Calu3 (cell line): ENCODE measurements at regions not wholly inside any gene's neighbourhood (a gene's known extent, or its start where the extent isn't known, plus 50 kb on each side); places are given as distances from the start of the nearest gene placed in this dataset.
"Not testable (repeated sequence)": the region's sequence is repeated elsewhere in the genome, so short reads cannot be mapped to it uniquely, and the experiment has no call there.

Experiments
- BruUV-seq: library from RNA; stranded (reverse); fragments of 400-500 nt; replicated peaks from 2 replicates; lab custom pipeline; 2021; lab: Mats Ljungman, UMichigan
- CTCF ChIA-PET: fragments of 300-600 bp; sonication (Branson Sonifier 250); formaldehyde crosslinking; loops from one replicate; lab custom pipeline; 2022; ENCODE audit warnings: antibody characterized with exemption; lab: Charles Lee
- DNase-seq: peaks from one replicate; pipeline ENCODE4 v3.0.0; 2022
- H3K27ac Mint-ChIP-seq: one replicate; pipeline ENCODE4 v1.8.0; 2022; ENCODE audit warnings: mixed read lengths; ENCODE audit not compliant: unreplicated experiment
- H3K27me3 Mint-ChIP-seq: one replicate; pipeline ENCODE4 v1.8.0; 2022; ENCODE audit warnings: mixed read lengths; ENCODE audit not compliant: unreplicated experiment
- H3K36me3 Mint-ChIP-seq: one replicate; pipeline ENCODE4 v1.8.0; 2022; ENCODE audit warnings: mild to moderate bottlenecking, moderate library complexity, mixed read lengths; ENCODE audit not compliant: insufficient read depth, unreplicated experiment
- H3K4me1 Mint-ChIP-seq: one replicate; pipeline ENCODE4 v1.8.0; 2022; ENCODE audit warnings: mild to moderate bottlenecking, low read depth, mixed read lengths; ENCODE audit not compliant: unreplicated experiment
- H3K4me3 Mint-ChIP-seq: one replicate; pipeline ENCODE4 v1.8.0; 2022; ENCODE audit warnings: mild to moderate bottlenecking, low read depth, moderate library complexity, mixed read lengths; ENCODE audit not compliant: unreplicated experiment
- H3K9me3 Mint-ChIP-seq: one replicate; pipeline ENCODE4 v1.8.0; 2022; ENCODE audit warnings: low read depth, mixed read lengths; ENCODE audit not compliant: unreplicated experiment
- intact Hi-C: fragments of 100-400 bp; cut with micrococcal nuclease; formaldehyde crosslinking; loops from one replicate; pipeline ENCODE4 v1.10.0; 2022; ENCODE audit not compliant: unreplicated experiment
- TF ChIP-seq, protein P1 (sequence below): fragments of 200-600 bp; IDR thresholded peaks from one replicate; pipeline ENCODE4 v1.8.0; 2022; ENCODE audit warnings: antibody characterized with exemption; ENCODE audit not compliant: unreplicated experiment

DNA sequence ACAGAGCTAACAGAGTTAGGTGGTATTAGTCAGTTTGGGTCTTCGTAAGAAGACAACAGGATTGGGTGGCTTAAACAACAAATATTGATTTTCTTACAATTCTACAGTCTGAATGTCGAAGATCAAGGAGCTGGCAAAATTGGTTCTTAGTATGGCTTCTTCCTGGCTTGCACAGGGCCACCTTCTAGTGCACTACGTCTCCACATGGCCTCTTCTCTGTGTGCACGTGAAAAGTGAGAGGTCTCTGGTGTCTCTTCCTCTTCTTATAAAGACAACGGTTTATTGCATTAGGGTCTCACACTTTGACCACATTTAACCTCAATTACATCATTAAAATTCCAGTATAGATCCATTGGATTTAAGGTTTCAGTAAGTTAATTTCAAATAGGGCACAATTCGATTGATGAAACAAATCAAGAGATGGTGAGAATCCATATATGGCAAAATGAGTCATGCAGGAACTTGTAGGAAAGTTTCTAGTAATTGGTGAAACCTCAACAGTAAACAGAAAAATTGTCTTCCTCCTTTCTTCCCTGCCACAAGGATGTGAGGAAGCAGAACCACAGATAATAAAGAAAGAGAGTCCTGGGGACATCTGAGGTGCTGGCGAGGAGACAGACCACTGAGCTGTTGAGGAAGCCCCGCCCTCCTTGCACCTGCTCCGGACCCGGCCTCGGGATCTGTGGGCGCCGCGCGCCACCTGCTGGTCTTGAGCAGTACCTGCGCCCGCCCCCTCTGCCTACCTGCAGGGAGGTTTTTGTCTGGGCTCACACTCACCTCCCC, 846.7 kb downstream of the TMEM121 start:
- peaks cover 72% of the 10 kb centered on the region for H3K27me3 Mint-ChIP-seq
- BruUV-seq = no TSS peak
- H3K27ac Mint-ChIP-seq = no peak overlapping the region
- H3K36me3 Mint-ChIP-seq = no peaks in the 10 kb centered on the region
- no peak overlapping the region for H3K4me3 Mint-ChIP-seq
- TF ChIP-seq, protein P1, sequence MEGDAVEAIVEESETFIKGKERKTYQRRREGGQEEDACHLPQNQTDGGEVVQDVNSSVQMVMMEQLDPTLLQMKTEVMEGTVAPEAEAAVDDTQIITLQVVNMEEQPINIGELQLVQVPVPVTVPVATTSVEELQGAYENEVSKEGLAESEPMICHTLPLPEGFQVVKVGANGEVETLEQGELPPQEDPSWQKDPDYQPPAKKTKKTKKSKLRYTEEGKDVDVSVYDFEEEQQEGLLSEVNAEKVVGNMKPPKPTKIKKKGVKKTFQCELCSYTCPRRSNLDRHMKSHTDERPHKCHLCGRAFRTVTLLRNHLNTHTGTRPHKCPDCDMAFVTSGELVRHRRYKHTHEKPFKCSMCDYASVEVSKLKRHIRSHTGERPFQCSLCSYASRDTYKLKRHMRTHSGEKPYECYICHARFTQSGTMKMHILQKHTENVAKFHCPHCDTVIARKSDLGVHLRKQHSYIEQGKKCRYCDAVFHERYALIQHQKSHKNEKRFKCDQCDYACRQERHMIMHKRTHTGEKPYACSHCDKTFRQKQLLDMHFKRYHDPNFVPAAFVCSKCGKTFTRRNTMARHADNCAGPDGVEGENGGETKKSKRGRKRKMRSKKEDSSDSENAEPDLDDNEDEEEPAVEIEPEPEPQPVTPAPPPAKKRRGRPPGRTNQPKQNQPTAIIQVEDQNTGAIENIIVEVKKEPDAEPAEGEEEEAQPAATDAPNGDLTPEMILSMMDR = peak; percentile 74
- peak; percentile 81 for DNase-seq
- intact Hi-C loops = no loop called here
- CTCF ChIA-PET = interaction anchor here (0.5 to 0.8 kb wide), 4 partner anchors 46 to 139 kb away, joined by 3 to 5 read pairs (median 3); no protein-coding TSS in a partner anchor
- H3K4me1 Mint-ChIP-seq = no peaks in the 10 kb centered on the region
- no peaks in the 10 kb centered on the region for H3K9me3 Mint-ChIP-seq

DNA sequence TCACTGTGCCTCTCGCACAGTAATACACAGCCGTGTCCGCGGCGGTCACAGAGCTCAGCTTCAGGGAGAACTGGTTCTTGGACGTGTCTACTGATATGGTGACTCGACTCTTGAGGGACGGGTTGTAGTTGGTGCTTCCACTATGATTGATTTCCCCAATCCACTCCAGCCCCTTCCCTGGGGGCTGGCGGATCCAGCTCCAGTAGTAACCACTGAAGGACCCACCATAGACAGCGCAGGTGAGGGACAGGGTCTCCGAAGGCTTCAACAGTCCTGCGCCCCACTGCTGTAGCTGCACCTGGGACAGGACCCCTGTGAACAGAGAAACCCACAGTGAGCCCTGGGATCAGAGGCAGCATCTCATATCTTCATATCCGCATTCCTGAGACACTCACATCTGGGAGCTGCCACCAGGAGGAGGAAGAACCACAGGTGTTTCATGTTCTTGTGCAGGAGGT, 847.3 kb downstream of the TMEM121 start:
- CTCF ChIA-PET = interaction anchor here (0.7 kb wide), 1 partner anchor 52 kb away, joined by 3 read pairs; no protein-coding TSS in a partner anchor
- H3K4me1 Mint-ChIP-seq, BruUV-seq, H3K36me3 Mint-ChIP-seq, H3K4me3 Mint-ChIP-seq, DNase-seq, intact Hi-C loops, H3K27ac Mint-ChIP-seq, H3K9me3 Mint-ChIP-seq: not testable (repeated sequence)
- peaks cover 70% of the 10 kb centered on the region for H3K27me3 Mint-ChIP-seq

DNA sequence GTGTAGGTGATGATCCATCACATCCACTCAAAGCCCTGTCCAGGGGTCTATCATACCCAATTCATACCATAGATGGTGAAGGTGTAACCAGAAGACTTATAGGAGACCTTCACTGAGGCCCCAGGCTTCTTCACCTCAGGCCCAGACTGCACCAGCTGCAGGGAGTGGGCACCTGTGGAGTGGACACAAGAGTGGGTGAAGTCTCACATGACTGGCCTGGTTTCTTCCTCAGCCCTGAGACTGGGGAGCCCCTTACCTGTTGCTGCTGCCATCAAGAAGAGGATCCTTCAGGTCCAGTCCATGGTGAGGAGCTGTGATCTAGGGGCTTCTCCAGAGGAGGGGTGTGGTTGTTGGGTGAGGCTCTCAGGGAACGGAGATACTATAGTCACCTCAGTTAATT, 851.0 kb downstream of the TMEM121 start:
- intact Hi-C loops = no loop called here
- no TSS peak for BruUV-seq
- CTCF ChIA-PET = no interaction called here
- Mint-ChIP-seq H3K27ac (no peak overlapping the region), H3K27me3 (peaks cover 55% of the 10 kb centered on the region), H3K36me3 (no peaks in the 10 kb centered on the region), H3K4me3 (no peak overlapping the region), H3K4me1 (no peaks in the 10 kb centered on the region), H3K9me3 (no peaks in the 10 kb centered on the region)
- TF ChIP-seq, protein P1 = no peak
- no peak for DNase-seq

DNA sequence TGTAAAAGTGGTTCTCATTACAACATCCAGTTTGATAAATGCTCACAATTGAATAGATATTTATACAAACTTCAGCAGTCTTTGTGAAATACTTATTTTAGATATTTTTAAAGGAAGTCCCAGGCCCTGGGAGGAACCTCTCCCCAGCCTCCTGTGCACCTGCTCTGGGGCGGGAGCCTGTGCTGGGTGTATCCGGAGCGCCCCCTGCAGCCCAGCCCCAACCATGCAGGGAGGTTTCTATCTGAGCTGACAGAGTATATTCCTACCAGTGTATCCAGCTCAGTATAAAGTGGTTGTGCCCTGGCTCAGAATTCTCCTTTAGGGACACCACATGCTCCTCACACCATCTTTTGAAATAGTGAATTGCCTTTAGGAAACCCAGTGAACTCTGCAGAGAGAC, 851.8 kb downstream of the TMEM121 start:
- no TSS peak for BruUV-seq
- no peaks in the 10 kb centered on the region for H3K4me1 Mint-ChIP-seq
- no peak for DNase-seq
- no peak overlapping the region for H3K4me3 Mint-ChIP-seq
- no peaks in the 10 kb centered on the region for H3K36me3 Mint-ChIP-seq
- intact Hi-C loops = no loop called here
- CTCF ChIA-PET = interaction anchor here (0.6 kb wide), 2 partner anchors 19 to 163 kb away, joined by 3 to 4 read pairs; no protein-coding TSS in a partner anchor
- no peak overlapping the region for H3K27ac Mint-ChIP-seq
- peaks cover 49% of the 10 kb centered on the region for H3K27me3 Mint-ChIP-seq
- H3K9me3 Mint-ChIP-seq = no peaks in the 10 kb centered on the region
- TF ChIP-seq, protein P1 = no peak

DNA sequence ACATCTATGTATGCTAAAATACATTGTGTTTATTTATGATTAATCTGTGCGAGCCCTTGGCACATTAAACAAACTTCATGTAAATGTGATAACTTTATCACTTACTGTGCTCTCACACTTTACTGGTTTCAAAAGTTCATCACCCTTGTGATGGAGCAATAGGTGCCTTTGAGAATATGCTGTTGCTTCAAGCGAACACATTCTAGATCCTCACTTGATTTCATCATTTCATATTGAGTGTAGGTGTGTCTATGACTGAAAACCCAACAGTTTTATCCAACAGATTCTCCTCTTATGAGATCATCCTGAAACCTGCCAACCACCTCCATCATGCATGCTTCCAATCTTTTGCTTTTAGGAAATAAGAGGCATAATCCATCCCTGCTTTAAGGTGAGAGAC, 854.4 kb downstream of the TMEM121 start:
- H3K27me3 Mint-ChIP-seq = peaks cover 30% of the 10 kb centered on the region
- H3K36me3 Mint-ChIP-seq = no peaks in the 10 kb centered on the region
- CTCF ChIA-PET = no interaction called here
- H3K27ac Mint-ChIP-seq = no peak overlapping the region
- no peak overlapping the region for H3K4me3 Mint-ChIP-seq
- H3K9me3 Mint-ChIP-seq = no peaks in the 10 kb centered on the region
- DNase-seq = no peak
- TF ChIP-seq, protein P1 = no peak
- no TSS peak for BruUV-seq
- intact Hi-C loops = no loop called here
- no peaks in the 10 kb centered on the region for H3K4me1 Mint-ChIP-seq

DNA sequence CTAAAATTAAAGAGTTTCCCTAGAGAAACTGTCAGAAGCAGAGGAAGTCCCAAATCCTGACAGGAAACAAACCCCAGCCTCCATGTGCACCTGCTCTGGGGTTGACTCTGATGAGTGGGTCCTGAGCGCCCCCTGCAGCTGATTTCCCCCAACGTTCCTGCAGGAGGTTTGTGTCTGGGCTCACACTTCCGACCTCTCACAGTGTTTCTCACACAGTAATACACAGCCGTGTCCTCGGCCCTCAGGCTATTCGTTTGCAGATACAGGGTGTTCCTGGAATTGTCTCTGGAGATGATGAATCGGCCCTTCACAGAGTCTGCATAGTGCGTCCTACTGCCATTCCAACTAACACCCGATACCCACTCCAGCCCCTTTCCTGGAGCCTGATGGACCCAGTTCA, 862.8 kb downstream of the TMEM121 start:
- CTCF ChIA-PET, DNase-seq, H3K4me3 Mint-ChIP-seq, H3K4me1 Mint-ChIP-seq, BruUV-seq, H3K9me3 Mint-ChIP-seq, H3K27ac Mint-ChIP-seq, intact Hi-C loops, H3K36me3 Mint-ChIP-seq: not testable (repeated sequence)
- H3K27me3 Mint-ChIP-seq = peaks cover 42% of the 10 kb centered on the region
